HepG2 (cell line): ENCODE measurements at regions not wholly inside any gene's neighbourhood (a gene's known extent, or its start where the extent isn't known, plus 50 kb on each side); places are given as distances from the start of the nearest gene placed in this dataset.

ENCODE experiments used
- ATAC-seq: fragments of 200-7000 bp; cut with Tn5 transposase; 3 replicates; pipeline ENCODE4 v1.9.1; 2020; ENCODE audit warnings: mild to moderate bottlenecking, moderate library complexity
- BruUV-seq: library from RNA; stranded (reverse); fragments of 400-500 nt; replicated peaks from 2 replicates; lab custom pipeline; 2021; lab: Mats Ljungman, UMichigan
- CTCF ChIA-PET: fragments of 300-600 bp; formaldehyde crosslinking; extraction: SDS; loops from one replicate; lab custom pipeline; 2021; ENCODE audit warnings: low total read pairs, inconsistent platforms, low intra/inter-chr PET ratio; lab: Yijun Ruan, JAX
- POLR2A ChIA-PET: fragments of 350-600 bp; sonication (Branson Sonifier 250); formaldehyde crosslinking; loops from one replicate; lab custom pipeline; 2020; ENCODE audit warnings: antibody characterized with exemption, inconsistent platforms; lab: Yijun Ruan, JAX
- DNase-seq: peaks from one replicate; pipeline ENCODE4 v3.0.0-alpha.2; 2015; ENCODE audit warnings: low spot score
- FAIRE-seq: peaks from 3 replicates; lab custom pipeline; 2011; peaks lifted over from hg19 to GRCh38; lab: Jason Lieb, UNC
- H2AFZ ChIP-seq: one replicate; pipeline ENCODE4 v1.6.1; 2011; ENCODE audit warnings: low read length, inconsistent platforms
- H3K27ac ChIP-seq: fragments of 300-600 bp; 3 replicates; pipeline ENCODE4 v1.8.0; 2011; ENCODE audit warnings: mixed run types, mild to moderate bottlenecking, mixed read lengths, low read length, inconsistent platforms; ENCODE audit not compliant: insufficient read depth; ENCODE audit errors: extremely low read length
- H3K27me3 ChIP-seq, 2 experiments: fragments of 200-600 bp in 1 of 2; 2 replicates in 1 of 2; 3 replicates in 1 of 2; pipeline versions ENCODE4 v1.6.0 to v1.8.0; 2011; ENCODE audit warnings: low read length in 2 of 2, mild to moderate bottlenecking in 2 of 2, moderate library complexity in 2 of 2, inconsistent platforms in 1 of 2; ENCODE audit not compliant: insufficient read depth in 2 of 2, control insufficient read depth in 1 of 2
- H3K36me3 ChIP-seq, 2 experiments: fragments of 200-600 bp in 1 of 2; replicated peaks in 1 of 2; 2 replicates in 1 of 2; 3 replicates in 1 of 2; pipeline versions ENCODE4 v1.5.1 to v1.8.0; 2011; ENCODE audit warnings: low read length in 2 of 2, inconsistent platforms in 1 of 2; ENCODE audit not compliant: insufficient read depth in 2 of 2, control insufficient read depth in 1 of 2
- H3K4me1 ChIP-seq: 2 replicates; pipeline ENCODE4 v1.5.1; 2012; ENCODE audit warnings: low read length, inconsistent platforms; ENCODE audit not compliant: insufficient read depth
- H3K4me2 ChIP-seq: 2 replicates; pipeline ENCODE4 v1.6.0; 2011; ENCODE audit warnings: low read depth, low read length, inconsistent platforms
- H3K4me3 ChIP-seq, 3 experiments: fragments of 200-600 bp in 1 of 3; sonication (generic), shearing (Covaris generic) in 1 of 3; replicated peaks in 1 of 3; 2 replicates each; pipeline ENCODE4 v1.5.1; 2011 to 2016; ENCODE audit warnings: low read length in 3 of 3, inconsistent platforms in 2 of 3, low read depth in 2 of 3, mild to moderate bottlenecking in 2 of 3, control low read depth in 1 of 3, mixed read lengths in 1 of 3; ENCODE audit not compliant: insufficient read depth in 1 of 3
- H3K79me2 ChIP-seq: one replicate; pipeline ENCODE4 v1.6.1; 2011; ENCODE audit warnings: low read length, inconsistent platforms; ENCODE audit not compliant: insufficient read depth
- H3K9ac ChIP-seq: 2 replicates; pipeline ENCODE4 v1.6.0; 2011; ENCODE audit warnings: mild to moderate bottlenecking, low read depth, low read length, inconsistent platforms; ENCODE audit not compliant: insufficient read depth
- H3K9me3 ChIP-seq: 2 replicates; pipeline ENCODE4 v1.5.1; 2012; ENCODE audit warnings: mild to moderate bottlenecking, low read length
- H4K20me1 ChIP-seq: 2 replicates; pipeline ENCODE4 v1.6.0; 2011; ENCODE audit warnings: inconsistent platforms, mild to moderate bottlenecking, low read length, moderate library complexity; ENCODE audit not compliant: insufficient read depth
- E2F2 ChIP-seq: sonication (generic); formaldehyde crosslinking; IDR thresholded peaks from 2 replicates; pipeline ENCODE4 v1.4.0; 2020; ENCODE audit warnings: missing genetic modification reagents, borderline replicate concordance
- HMG20B ChIP-seq: conservative IDR thresholded peaks from 2 replicates; pipeline ENCODE4 v1.6.1; 2016; ENCODE audit warnings: missing genetic modification reagents, missing compliant biosample characterization
- HNF1A ChIP-seq, 2 experiments: sonication (generic) in 1 of 2; formaldehyde crosslinking in 1 of 2; IDR thresholded peaks; 2 replicates each; pipeline versions ENCODE4 v1.4.0 to v1.6.1; 2016 to 2020; ENCODE audit warnings: borderline replicate concordance in 1 of 2, low read depth in 1 of 2, mild to moderate bottlenecking in 1 of 2, missing genetic modification reagents in 1 of 2
- PHF5A ChIP-seq: IDR thresholded peaks from one replicate; pipeline ENCODE4 v1.6.1; 2018; ENCODE audit warnings: low read depth, missing genetic modification reagents; ENCODE audit not compliant: unreplicated experiment
- ZNF431 ChIP-seq: sonication (generic); formaldehyde crosslinking; IDR thresholded peaks from 2 replicates; pipeline ENCODE4 v1.9.0; 2022; ENCODE audit warnings: missing genetic modification reagents, low read depth, mild to moderate bottlenecking, borderline replicate concordance
- ZNF83 ChIP-seq: sonication (generic); formaldehyde crosslinking; IDR thresholded peaks from 2 replicates; pipeline ENCODE4 v1.4.0; 2020; ENCODE audit warnings: missing genetic modification reagents, mild to moderate bottlenecking, borderline replicate concordance
- WGBS: methylation state at CpG from one replicate; pipeline ENCODE4 v1.1.6; 2017; ENCODE audit warnings: low lambda C conversion rate; 5-methylcytosine and 5-hydroxymethylcytosine counted together
- in situ Hi-C: cut with HindIII; loops from 2 replicates; pipeline ENCODE4 v1.10.0; 2017; ENCODE audit warnings: low pct_unique_long_range_greater_than_20kb; ENCODE audit not compliant: extremely low pct_ligation_motif_present
- intact Hi-C: fragments of 100-400 bp; cut with micrococcal nuclease; formaldehyde crosslinking; loops from one replicate; pipeline ENCODE4 v1.10.0; 2022; ENCODE audit not compliant: unreplicated experiment

- no peak overlapping the region for H3K4me3 ChIP-seq
- FAIRE-seq (no peak), ATAC-seq (no peak), DNase-seq (no peak)
- CTCF ChIA-PET, result no interaction called here
- no peaks in the 10 kb centered on the region for H3K9me3 ChIP-seq
- in situ Hi-C loops, result no loop called here
- no peaks in the 10 kb centered on the region for H4K20me1 ChIP-seq
- H3K79me2 ChIP-seq, result no peaks in the 10 kb centered on the region
- no peak overlapping the region for H3K27ac ChIP-seq
- no peak overlapping the region for H2AFZ ChIP-seq
- H3K4me2 ChIP-seq, result no peak overlapping the region
- H3K4me1 ChIP-seq, result no peaks in the 10 kb centered on the region
- POLR2A ChIA-PET, result no interaction called here
- intact Hi-C loops, result no loop called here
- TF ChIP-seq HMG20B (CRISPR knock-in tag) (no peak), PHF5A (CRISPR knock-in tag) (no peak), ZNF83 (CRISPR knock-in tag) (no peak), E2F2 (CRISPR knock-in tag) (no peak), HNF1A (IDR thresholded peaks at IDR 0.05; ENCODE audit: low read depth) (no peak), HNF1A (CRISPR knock-in tag; IDR thresholded peaks at IDR 0.05; ENCODE audit: borderline replicate concordance) (no peak), ZNF431 (CRISPR knock-in tag) (no peak)
- BruUV-seq, result no TSS peak
- H3K27me3 ChIP-seq, result no peaks in the 10 kb centered on the region
- no peak overlapping the region for H3K9ac ChIP-seq
- 71% methylated on average over 5 of the region's 11 CpGs for WGBS
- H3K36me3 ChIP-seq, result no peaks in the 10 kb centered on the region
Measured at GRCh38 chr3:182046166-182046764, 334.5 kb downstream of the SOX2 start.
